ENCODE measurements at regions not wholly inside any gene's neighbourhood (a gene's known extent, or its start where the extent isn't known, plus 50 kb on each side); places are given as distances from the start of the nearest gene placed in this dataset.
"Not testable (repeated sequence)": the region's sequence is repeated elsewhere in the genome, so short reads cannot be mapped to it uniquely, and the experiment has no call there.

DNA sequence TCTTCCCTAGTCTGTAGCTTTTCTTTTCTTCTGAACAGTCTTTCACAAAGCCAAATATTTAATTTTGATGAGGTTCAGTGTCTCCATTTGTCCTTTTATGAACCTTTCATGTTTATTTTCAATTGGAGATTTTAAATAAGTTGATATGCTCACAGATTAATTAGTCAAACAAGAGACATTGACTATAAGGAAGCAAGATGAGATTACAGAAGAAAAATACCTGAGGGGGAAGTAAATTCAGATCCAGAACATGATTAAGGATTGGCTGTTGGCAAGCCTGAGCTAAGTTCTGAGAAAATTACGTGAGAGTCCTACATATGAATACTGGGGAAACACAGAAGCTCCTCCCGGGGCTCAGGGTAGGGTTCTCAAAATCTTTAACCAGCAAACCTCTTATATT is 1039.8 kb upstream of the SEMA6A start:
- no peak overlapping the region for H3K4me3 ChIP-seq (ENCODE audit: low read depth, low read length)
- DNase-seq (ENCODE audit: low read depth): no peak
- TF ChIP-seq CTCF (IDR thresholded peaks at IDR 0.05; ENCODE audit: insufficient read depth, low read depth, low read length): no peak

DNA sequence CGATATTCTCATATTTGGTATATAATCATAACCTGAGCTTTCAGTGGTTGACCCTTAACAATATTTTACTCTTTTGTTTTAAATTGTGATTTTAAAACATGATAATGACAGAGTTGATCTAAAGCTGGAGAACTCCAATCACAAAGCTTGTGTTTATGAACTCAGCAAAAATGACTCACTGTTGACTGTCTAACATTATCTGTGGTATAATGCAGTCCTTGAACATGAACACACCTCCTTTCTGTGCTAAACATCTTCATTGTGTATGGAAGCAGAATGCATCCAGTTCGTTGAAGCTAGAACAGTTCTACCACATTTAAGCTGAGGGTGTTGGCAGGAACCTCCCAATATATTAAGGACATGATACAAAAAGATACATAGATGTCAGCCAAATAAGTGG is 1030.2 kb upstream of the SEMA6A start:
- no peak for TF ChIP-seq CTCF (IDR thresholded peaks at IDR 0.05; ENCODE audit: insufficient read depth, low read depth, low read length)
- DNase-seq (ENCODE audit: low read depth): no peak
- no peak overlapping the region for H3K4me3 ChIP-seq (ENCODE audit: low read depth, low read length)

DNA sequence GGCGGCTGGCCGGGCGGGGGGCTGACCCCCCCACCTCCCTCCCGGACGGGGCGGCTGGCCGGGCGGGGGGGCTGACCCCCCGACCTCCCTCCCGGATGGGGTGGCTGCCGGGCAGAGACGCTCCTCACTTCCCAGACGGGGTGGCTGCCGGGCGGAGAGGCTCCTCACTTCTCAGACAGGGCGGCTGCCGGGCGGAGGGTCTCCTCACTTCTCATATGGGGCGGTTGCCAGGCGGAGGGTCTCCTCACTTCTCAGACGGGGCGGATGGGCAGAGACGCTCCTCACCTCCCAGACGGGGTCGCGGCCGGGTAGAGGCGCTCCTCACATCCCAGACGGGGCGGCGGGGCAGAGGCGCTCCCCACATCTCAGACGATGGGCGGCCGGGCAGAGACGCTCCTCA is 1025.2 kb upstream of the SEMA6A start:
- not testable (repeated sequence) for DNase-seq (ENCODE audit: low read depth); H3K4me3 ChIP-seq (ENCODE audit: low read depth, low read length)

DNA sequence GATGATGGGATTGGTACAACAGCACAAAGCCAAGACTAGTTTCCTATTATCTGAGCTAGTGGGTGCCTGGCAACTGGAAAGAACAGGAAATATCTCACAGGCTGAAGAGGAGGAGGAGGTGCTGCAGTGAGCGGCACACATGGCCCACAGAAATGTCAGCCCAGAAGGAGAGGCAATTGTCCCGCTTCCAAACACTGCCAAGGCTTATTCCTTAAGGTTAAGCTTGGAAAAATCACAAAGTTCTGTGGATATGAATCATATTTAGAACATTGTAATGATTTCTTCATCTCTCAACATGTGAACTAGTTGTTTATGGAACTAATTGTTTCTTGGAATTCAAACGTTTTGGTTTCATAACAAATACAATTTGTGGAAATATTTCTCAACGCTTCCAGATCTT is 1019.5 kb upstream of the SEMA6A start:
- peak; percentile 12 for DNase-seq (ENCODE audit: low read depth)
- no peak for TF ChIP-seq CTCF (IDR thresholded peaks at IDR 0.05; ENCODE audit: insufficient read depth, low read depth, low read length)
- H3K4me3 ChIP-seq (ENCODE audit: low read depth, low read length): no peak overlapping the region

GRCh38 chr5:117590944-117591343 is 1016.3 kb upstream of the SEMA6A start:
- DNase-seq (ENCODE audit: low read depth): peak; percentile 18
- peak; percentile 42 for TF ChIP-seq CTCF (IDR thresholded peaks at IDR 0.05; ENCODE audit: insufficient read depth, low read depth, low read length)
- H3K4me3 ChIP-seq (ENCODE audit: low read depth, low read length): no peak overlapping the region

- TF ChIP-seq CTCF (IDR thresholded peaks at IDR 0.05; ENCODE audit: insufficient read depth, low read depth, low read length): no peak
- DNase-seq (ENCODE audit: low read depth): peak; percentile 8
- no peak overlapping the region for H3K4me3 ChIP-seq (ENCODE audit: low read depth, low read length)
Observed at GRCh38 chr5:117588611-117589010, 1014.0 kb upstream of the SEMA6A start.

DNA sequence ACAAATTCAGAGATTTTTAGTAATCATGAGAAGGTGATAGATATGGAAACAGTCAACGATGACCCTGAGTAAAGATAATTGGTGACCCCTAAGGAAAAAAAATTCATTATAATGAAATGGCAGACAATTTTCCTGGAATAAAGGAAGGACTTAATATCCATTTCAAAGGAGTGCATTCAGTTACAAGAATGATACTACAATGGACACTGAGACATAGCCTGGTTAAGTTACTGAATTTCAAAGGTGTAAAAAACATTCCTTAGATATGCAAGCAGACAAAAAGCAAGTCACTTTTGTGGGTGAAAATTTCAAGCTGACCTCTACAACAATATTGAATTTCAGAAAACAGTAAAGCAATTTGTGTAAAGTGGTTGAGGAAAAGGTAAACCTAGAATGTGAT is 1012.5 kb upstream of the SEMA6A start:
- no peak for TF ChIP-seq CTCF (IDR thresholded peaks at IDR 0.05; ENCODE audit: insufficient read depth, low read depth, low read length)
- no peak for DNase-seq (ENCODE audit: low read depth)
- no peak overlapping the region for H3K4me3 ChIP-seq (ENCODE audit: low read depth, low read length)
